Ishikawa (cell line): ENCODE measurements at regions not wholly inside any gene's neighbourhood (a gene's known extent, or its start where the extent isn't known, plus 50 kb on each side); places are given as distances from the start of the nearest gene placed in this dataset.

Experiments
- CEBPB ChIP-seq: IDR thresholded peaks from 2 replicates; pipeline ENCODE4 v1.6.1; 2012
- CREB1 ChIP-seq: IDR thresholded peaks from 2 replicates; pipeline ENCODE4 v1.6.1; 2012; ENCODE audit warnings: low read depth
- EGR1 ChIP-seq: IDR thresholded peaks from 2 replicates; pipeline ENCODE4 v1.6.1; 2012
- EP300 ChIP-seq: IDR thresholded peaks from 2 replicates; pipeline ENCODE4 v1.6.1; 2012; ENCODE audit warnings: borderline replicate concordance
- FOXM1 ChIP-seq: IDR thresholded peaks from 2 replicates; pipeline ENCODE4 v1.6.1; 2012; ENCODE audit warnings: low read depth, borderline replicate concordance
- NFIC ChIP-seq: IDR thresholded peaks from 2 replicates; pipeline ENCODE4 v1.6.1; 2012
- RAD21 ChIP-seq: IDR thresholded peaks from 2 replicates; pipeline ENCODE4 v1.6.1; 2012; ENCODE audit warnings: low read depth
- TAF1 ChIP-seq: IDR thresholded peaks from 2 replicates; pipeline ENCODE4 v1.6.1; 2012; ENCODE audit warnings: low read depth, mild to moderate bottlenecking
- TCF12 ChIP-seq: IDR thresholded peaks from 2 replicates; pipeline ENCODE4 v1.6.1; 2012; ENCODE audit warnings: low read depth
- TEAD4 ChIP-seq: IDR thresholded peaks from 2 replicates; pipeline ENCODE4 v1.6.1; 2012
- YY1 ChIP-seq: IDR thresholded peaks from 2 replicates; pipeline ENCODE4 v1.6.1; 2012; ENCODE audit warnings: low read depth
- ZBTB7A ChIP-seq: IDR thresholded peaks from 2 replicates; pipeline ENCODE4 v1.6.1; 2012; ENCODE audit warnings: low read depth
- TF ChIP-seq, protein P1 (sequence below): IDR thresholded peaks from 2 replicates; pipeline ENCODE4 v1.6.1; 2012
- TF ChIP-seq, protein P2 (sequence below): IDR thresholded peaks from 2 replicates; pipeline ENCODE4 v1.6.1; 2012; ENCODE audit warnings: low read depth, mild to moderate bottlenecking
- TF ChIP-seq, protein P3 (sequence below): IDR thresholded peaks from 2 replicates; pipeline ENCODE4 v1.6.1; 2012

DNA sequence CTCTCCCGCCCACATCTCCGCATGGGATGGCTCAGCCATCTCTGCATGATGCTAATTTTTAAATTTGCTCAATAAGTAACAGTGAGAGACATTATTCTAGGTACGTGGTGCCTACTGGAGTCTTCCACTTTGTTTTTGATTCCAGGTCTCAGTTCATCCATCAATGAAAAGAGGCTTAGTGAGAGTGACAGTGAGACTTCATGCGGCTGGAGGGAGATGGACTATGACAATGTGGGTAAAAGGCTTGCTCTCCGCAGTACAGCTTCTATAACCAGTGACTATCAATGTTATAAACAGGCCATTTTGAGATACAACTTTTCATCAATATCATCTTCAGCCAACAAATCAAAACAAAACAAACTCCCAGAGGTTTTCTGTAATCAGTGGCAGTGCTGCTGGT, 563.4 kb upstream of the MKI67 start:
- TF ChIP-seq TAF1 (no peak), YY1 (no peak), TEAD4 (no peak)

DNA sequence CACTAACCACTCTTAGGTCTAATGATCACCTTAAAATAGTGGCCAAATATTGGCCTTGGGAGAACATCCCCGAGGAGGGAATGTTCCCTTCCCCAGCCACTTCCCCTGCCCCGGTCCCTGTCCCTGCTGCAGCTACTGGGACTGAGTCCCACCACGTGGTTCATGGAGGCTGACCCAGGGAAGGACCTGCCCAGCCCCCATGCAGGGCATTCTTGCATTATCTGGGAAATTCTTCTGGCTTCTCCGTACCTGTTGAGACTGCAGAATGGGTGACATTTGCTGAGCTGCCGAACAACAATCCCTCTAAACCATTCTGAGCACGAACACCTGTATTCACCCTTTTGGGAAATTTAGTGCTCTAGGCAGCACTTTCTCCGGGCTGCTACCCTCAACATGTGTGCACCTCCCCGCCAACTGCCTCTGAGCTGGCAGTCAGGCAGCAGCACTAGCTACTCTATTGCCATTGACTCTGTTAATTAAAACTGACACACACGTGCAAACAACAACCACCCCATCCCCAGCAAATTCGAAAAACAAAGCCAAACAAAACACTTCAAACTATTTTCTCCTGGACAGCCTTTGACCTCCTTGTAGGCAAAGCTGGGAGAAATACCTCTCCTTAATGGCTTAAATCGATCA, 567.4 kb upstream of the MKI67 start:
- TF ChIP-seq NFIC (no peak), CEBPB (no peak), TCF12 (no peak), YY1 (no peak), ZBTB7A (no peak), CREB1 (no peak), EP300 (no peak), TAF1 (no peak), FOXM1 (no peak), TEAD4 (no peak), EGR1 (no peak), RAD21 (no peak)
- TF ChIP-seq, protein P1, sequence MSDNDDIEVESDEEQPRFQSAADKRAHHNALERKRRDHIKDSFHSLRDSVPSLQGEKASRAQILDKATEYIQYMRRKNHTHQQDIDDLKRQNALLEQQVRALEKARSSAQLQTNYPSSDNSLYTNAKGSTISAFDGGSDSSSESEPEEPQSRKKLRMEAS: no peak
- TF ChIP-seq, protein P2, sequence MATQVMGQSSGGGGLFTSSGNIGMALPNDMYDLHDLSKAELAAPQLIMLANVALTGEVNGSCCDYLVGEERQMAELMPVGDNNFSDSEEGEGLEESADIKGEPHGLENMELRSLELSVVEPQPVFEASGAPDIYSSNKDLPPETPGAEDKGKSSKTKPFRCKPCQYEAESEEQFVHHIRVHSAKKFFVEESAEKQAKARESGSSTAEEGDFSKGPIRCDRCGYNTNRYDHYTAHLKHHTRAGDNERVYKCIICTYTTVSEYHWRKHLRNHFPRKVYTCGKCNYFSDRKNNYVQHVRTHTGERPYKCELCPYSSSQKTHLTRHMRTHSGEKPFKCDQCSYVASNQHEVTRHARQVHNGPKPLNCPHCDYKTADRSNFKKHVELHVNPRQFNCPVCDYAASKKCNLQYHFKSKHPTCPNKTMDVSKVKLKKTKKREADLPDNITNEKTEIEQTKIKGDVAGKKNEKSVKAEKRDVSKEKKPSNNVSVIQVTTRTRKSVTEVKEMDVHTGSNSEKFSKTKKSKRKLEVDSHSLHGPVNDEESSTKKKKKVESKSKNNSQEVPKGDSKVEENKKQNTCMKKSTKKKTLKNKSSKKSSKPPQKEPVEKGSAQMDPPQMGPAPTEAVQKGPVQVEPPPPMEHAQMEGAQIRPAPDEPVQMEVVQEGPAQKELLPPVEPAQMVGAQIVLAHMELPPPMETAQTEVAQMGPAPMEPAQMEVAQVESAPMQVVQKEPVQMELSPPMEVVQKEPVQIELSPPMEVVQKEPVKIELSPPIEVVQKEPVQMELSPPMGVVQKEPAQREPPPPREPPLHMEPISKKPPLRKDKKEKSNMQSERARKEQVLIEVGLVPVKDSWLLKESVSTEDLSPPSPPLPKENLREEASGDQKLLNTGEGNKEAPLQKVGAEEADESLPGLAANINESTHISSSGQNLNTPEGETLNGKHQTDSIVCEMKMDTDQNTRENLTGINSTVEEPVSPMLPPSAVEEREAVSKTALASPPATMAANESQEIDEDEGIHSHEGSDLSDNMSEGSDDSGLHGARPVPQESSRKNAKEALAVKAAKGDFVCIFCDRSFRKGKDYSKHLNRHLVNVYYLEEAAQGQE: no peak
- TF ChIP-seq, protein P3, sequence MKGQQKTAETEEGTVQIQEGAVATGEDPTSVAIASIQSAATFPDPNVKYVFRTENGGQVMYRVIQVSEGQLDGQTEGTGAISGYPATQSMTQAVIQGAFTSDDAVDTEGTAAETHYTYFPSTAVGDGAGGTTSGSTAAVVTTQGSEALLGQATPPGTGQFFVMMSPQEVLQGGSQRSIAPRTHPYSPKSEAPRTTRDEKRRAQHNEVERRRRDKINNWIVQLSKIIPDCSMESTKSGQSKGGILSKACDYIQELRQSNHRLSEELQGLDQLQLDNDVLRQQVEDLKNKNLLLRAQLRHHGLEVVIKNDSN: no peak

DNA sequence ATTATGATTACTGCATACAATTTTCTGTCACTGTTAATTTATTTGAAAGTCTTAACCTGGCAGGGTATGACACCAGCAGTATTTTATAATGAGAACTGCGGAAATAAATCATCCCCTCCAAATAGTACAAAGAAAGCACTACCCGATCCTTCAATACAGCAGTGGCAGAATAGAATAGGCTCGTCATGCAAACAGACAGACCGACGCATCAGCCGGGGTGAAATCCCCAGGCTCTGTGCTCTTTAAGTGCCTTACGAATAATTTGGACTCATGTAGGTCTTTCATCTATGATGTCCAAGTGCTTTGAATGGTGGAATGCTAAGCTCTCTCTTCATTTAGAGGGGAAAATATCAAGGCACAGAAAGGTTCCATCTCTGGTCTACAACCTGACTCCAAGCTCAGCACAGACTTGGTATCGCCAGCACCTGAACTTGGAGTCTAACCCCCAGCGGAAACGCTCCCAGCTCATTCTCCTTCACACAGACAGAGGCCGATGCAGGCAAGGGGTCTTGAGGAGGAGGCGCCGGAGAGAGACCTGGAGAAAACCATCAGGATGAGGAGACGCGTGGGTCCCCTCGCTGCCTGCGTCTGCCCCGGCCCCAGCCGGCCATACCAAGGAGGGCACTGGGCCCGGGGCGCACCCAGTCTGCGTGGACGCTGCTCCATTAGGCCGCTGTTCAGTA, 568.1 kb upstream of the MKI67 start:
- TF ChIP-seq, protein P1: no peak
- no peak for TF ChIP-seq CEBPB
- TF ChIP-seq EP300: no peak
- TF ChIP-seq TEAD4: no peak

DNA sequence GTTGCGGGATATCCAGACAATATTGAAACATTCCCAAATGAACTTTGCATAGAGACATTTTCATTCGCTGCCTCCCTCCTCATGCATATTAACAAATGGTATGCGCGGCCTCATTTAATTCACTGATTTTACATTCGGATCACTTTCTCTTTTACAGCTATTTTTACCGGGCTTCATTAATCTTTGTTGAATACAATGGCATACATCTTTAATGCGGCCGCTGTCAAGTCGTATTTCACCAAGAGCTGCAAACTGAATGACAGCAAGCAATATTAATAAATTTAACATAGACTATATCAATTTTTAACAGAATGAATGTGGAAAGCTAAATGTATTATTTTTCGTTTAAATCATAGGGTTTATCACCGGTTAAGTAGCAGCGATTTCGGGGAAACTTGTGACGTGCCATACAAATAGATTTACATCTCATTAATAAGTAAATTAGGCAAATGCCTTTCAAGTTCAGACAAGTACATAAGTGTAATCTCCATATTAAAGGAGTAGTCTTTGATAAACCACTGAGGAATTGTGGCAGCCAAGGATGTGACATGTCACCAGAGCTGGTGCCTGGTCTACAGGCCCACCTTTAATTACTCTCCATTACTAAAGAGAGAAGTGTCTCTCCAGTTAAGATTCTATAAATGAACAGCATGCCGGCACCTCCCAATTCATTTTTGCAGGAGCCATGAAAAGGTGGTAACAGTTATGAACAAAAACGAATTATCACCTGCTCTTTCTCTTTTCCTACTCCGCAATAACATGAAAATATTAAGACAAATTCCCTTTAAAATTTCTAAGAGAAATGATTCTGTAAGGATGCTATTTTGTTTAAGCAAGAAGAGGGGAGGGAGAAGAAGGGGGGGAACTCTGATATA, 568.9 kb upstream of the MKI67 start:
- TF ChIP-seq TCF12 (no peak), ZBTB7A (no peak)

DNA sequence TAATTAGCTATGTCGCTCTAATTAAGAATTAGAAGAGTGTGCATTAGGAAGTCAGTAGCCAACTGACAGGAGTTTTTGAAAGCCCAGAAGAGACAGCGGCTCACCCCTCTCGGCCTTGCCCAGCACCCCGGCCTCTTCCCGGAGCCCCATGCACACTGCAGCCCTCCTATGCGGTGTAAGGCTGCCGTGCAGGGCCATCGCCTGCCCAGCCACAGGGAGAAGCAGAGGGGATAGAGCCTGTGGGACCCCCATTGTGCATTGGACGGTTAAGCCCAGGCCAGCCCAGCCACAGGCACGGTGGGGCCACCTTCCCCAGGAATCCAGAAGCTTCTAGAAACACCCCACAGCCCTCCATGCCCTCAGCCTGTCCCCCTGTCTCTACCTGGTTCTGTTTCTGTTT, 569.7 kb upstream of the MKI67 start:
- no peak for TF ChIP-seq ZBTB7A
- TF ChIP-seq RAD21: no peak
- TF ChIP-seq TEAD4: no peak
- TF ChIP-seq, protein P2: no peak
- TF ChIP-seq FOXM1: no peak
- TF ChIP-seq, protein P3: no peak
- no peak for TF ChIP-seq NFIC

DNA sequence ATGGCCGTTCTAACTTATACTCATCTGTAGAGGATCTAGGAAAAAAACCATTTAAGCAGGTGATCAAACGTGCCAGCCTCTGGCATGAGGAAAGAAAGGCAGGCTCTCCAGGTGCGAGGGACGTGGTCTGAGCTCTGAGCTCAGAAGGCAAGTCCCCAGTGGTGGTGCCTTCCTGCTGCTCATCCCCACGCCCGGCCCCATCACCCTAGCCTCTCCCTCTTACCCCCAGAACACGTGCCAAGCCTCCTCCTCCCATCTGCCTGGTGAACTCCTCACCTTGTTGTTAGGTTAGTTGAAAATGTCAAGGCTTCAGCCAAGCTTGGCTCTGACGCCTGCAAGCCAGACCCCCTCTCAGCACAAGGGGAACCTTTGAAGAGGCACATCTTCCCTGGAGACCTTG, 571.2 kb upstream of the MKI67 start:
- TF ChIP-seq CEBPB: no peak
- TF ChIP-seq, protein P3: no peak
- no peak for TF ChIP-seq FOXM1
- no peak for TF ChIP-seq YY1
- TF ChIP-seq, protein P1: no peak
- no peak for TF ChIP-seq RAD21
- TF ChIP-seq, protein P2: no peak
- TF ChIP-seq TCF12: no peak
- TF ChIP-seq TAF1: no peak
- TF ChIP-seq TEAD4: no peak
- TF ChIP-seq EP300: no peak
- TF ChIP-seq NFIC: no peak
- TF ChIP-seq EGR1: no peak
